RPMI7951 (cell line): ENCODE measurements at regions not wholly inside any gene's neighbourhood (a gene's known extent, or its start where the extent isn't known, plus 50 kb on each side); places are given as distances from the start of the nearest gene placed in this dataset.
"Not testable (repeated sequence)": the region's sequence is repeated elsewhere in the genome, so short reads cannot be mapped to it uniquely, and the experiment has no call there.

Source experiments
- DNase-seq: peaks from one replicate; pipeline ENCODE4 v3.0.0-alpha.2; 2012; ENCODE audit warnings: low read depth

GRCh38 chr6:44737829-44738528 lies 350.5 kb downstream of the CDC5L start:
- DNase-seq = no peak

DNA sequence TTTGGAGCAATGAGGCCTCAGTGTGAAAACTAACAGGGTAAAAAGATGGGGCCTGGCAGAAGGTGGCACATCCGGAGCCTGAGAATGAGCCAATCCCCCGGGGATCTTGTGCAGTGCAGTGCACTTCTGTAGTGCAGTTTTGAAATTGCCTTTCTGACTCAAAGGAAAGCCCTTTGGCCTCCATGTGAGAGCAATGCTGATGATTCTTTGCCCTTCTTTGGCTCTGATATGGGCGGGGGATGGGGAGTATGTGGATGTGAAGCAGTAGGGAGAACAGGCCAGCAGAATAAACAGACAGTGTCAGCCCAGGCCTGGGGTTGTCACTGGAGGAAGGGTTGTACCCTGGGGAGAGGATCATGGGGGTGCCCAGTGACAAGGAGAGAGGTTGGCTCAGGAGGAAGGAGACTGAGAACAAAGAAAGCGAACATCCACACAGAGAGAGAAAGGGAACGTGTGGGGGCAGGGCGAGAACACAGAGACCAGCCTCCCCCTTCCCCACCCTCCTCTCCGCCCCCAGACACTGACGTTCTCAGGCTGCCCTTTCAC lies 351.2 kb downstream of the CDC5L start:
- peak; percentile 81 for DNase-seq

DNA sequence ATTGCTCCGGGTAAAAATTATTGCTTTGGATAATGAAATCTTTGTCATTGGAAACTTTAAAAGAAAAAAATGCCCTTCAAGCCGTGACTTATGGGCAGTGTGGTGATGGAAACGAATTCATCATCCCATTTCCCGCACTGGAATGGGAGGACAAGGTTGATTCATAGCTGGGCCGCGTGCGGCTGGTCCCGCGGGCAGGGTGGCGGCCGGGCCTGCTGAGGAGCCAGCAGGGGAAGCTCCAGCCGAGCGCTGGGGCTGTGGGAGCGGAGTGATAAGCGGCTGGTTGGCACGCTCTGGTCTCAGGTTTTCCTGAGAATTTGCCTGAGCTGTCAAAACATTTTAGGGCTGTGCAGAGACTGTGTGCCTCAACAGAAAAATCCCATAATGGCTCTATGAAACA lies 351.7 kb downstream of the CDC5L start:
- DNase-seq = peak; percentile 75

GRCh38 chr6:44740566-44741120 lies 353.1 kb downstream of the CDC5L start:
- no peak for DNase-seq

- no peak for DNase-seq
These were observed 354.7 kb downstream of the CDC5L start for GRCh38 chr6:44742201-44742600.

DNA sequence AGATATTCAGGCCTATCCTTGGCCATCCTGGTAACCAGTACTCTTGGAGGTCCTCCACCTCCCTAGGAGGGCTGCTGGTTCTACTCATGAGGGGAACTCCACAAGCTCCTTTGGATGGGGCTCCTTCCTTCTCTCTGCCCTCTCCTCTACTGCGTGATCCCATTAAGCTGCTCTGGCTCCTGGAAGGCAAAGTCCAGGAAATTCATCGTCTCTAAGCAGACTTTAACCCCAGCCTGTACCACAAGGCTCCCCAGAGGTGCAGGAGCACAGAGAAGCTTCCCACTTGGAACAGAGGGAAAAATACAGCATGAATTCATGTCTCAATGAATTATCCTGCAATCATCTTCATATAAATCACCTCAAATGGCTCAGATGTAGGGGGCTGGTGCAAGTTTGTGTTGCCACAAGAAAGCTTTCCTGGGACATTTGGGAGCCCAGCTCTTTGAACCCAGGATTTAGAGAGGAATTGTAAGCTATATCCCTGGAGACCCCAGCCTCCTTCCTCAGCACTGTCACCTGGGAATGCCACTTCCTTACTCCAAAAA lies 355.4 kb downstream of the CDC5L start:
- no peak for DNase-seq

- DNase-seq = not testable (repeated sequence)
These were observed 372.6 kb downstream of the CDC5L start for GRCh38 chr6:44760116-44760515.

DNA sequence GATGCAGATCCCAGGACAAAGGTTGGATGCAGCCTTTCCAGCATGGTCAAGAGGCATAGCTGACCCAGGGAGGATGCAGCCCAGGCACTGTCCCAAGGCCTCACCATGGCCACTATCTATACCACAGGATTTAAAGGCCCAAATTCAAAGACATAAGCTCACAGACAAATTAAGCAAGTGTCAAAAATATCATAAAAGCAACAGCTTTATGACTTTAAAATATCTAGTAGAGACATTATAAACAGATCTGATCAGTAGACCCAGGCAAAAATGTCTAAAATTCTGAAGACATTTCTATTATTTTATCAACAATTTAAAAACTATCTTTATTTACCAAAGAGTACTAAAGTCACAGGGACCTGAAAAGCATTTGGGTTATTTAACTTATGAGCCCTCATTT lies 373.5 kb downstream of the CDC5L start:
- no peak for DNase-seq

DNA sequence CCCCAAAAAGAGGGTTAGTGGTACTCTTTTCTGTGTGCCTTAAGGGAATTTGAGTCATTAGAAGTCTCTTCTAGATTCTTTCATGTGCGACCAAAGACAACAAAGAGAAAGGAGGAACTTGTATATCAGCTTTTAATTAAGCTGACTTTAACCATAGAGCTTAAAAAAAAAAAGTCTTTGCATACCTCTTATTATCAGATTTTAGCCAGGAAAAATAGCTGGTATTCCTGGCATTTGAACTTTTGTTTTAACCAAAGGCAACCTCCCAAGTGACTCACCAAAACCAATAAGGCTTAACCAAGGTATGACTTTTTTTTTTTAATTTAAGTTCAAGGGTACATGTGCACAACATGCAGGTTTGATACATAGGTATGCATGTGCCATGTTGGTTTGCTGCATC lies 375.0 kb downstream of the CDC5L start:
- peak; percentile 90 for DNase-seq

DNA sequence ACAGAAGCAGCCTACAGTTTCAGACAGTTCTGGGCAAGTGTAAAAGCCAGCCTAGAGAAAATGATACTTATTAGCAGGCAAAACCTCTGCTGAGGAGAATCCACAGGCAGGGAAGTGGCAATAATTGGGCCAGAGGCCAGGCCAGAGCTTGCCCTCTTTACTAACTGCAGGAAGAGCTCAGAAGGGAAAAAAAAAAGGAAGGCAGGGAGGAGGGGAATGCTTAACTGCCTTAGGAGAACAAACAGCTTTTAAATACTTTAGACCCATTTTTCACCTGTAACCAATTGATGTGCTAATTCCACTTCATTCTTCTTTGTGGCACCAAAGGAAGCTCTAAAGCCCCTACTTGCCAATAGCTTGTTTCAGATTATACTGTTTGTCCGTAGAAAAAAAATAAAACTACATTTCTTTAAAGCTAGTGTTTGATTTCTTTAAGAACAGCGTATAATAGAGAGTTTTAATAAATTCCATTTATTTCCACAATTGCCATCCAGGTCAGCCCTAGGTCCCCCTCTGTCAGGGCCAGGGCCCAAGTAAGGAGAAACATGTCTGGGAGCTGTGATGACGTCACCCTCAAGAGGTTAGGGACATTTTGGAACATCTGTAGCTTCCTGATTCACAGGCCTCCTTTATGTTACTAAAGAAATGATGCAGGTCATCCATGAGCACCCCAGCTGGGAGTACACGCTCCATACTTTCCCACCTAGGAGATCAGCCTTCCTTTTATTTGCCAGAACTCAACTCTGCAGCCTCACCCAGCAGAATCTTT lies 384.3 kb downstream of the CDC5L start:
- DNase-seq = peak; percentile 41

GRCh38 chr6:44772838-44773237 lies 385.3 kb downstream of the CDC5L start:
- DNase-seq = no peak

- peak; percentile 37 for DNase-seq
These were observed 387.6 kb downstream of the CDC5L start for GRCh38 chr6:44775121-44775520.

DNA sequence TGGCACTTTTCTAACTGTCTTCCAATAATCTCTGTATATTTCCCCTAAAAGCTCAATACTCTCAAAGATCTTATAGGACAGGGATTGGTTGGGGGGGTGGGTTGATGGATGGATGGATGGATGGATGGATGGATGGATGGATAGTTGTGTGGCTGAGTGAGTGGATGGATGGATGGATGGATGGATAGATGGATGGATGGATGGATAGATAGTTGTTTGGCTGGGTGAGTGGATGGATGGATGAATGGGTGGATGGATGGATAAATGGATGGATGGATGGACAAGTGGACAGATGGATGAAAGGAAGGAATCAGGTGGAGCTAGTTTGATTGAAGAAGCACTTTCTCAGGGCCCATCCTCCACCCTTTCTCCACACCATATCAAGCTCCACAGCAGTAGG lies 388.8 kb downstream of the CDC5L start:
- DNase-seq = no peak

- DNase-seq = no peak
These were observed 391.0 kb downstream of the CDC5L start for GRCh38 chr6:44778513-44778912.
